Transverse colon (tissue), 4 donors: ENCODE measurements at regions not wholly inside any gene's neighbourhood (a gene's known extent, or its start where the extent isn't known, plus 50 kb on each side); places are given as distances from the start of the nearest gene placed in this dataset.

Source experiments
- EP300 ChIP-seq: sonication (generic); formaldehyde crosslinking; IDR thresholded peaks from one replicate; pipeline ENCODE4 v1.6.1; 2017; ENCODE audit warnings: antibody characterized with exemption, low read depth
- POLR2A ChIP-seq: fragments of 450-650 bp; IDR thresholded peaks from one replicate; pipeline ENCODE4 v1.6.1; 2016; ENCODE audit warnings: antibody characterized with exemption, mild to moderate bottlenecking, moderate library complexity
- POLR2AphosphoS5 ChIP-seq, 3 donors: sonication (generic); formaldehyde crosslinking; IDR thresholded peaks; one replicate each; pipeline ENCODE4 v1.6.1; 2016; ENCODE audit warnings: antibody characterized with exemption in 3 of 3
- TF ChIP-seq, protein P1 (sequence below), 5 experiments: fragments of 200-600 bp in 3 of 5; fragments of 450-650 bp in 2 of 5; sonication (generic) in 3 of 5; IDR thresholded peaks; 1 replicate in 2 of 5; 2 replicates in 3 of 5; pipeline ENCODE4 v1.5.1; 2016 to 2017; ENCODE audit warnings: antibody characterized with exemption in 5 of 5, inconsistent platforms in 3 of 5, mild to moderate bottlenecking in 2 of 5, moderate library complexity in 1 of 5

DNA sequence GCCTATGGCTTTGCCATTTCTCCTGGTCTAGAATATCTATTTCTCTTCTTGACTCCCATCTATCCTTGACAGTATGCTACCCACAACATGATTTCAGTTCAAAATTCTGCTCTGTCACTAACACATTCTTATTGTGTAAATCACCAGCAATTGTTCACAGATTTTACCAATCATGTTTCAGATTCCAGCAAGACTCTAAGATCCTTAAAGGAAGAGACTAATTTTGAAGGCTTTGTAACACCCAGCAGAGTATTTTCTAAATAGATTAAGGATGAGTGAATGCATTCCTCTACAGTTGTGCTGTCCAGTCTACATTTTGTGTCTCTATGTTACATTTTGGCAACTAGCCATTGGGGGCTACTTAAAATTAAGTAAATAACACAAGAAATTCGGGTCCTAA lies 921.5 kb downstream of the NLGN4Y start:
- TF ChIP-seq POLR2A = no peak
- TF ChIP-seq POLR2AphosphoS5 (IDR thresholded peaks at IDR 0.05) = no peak
- TF ChIP-seq, protein P1, sequence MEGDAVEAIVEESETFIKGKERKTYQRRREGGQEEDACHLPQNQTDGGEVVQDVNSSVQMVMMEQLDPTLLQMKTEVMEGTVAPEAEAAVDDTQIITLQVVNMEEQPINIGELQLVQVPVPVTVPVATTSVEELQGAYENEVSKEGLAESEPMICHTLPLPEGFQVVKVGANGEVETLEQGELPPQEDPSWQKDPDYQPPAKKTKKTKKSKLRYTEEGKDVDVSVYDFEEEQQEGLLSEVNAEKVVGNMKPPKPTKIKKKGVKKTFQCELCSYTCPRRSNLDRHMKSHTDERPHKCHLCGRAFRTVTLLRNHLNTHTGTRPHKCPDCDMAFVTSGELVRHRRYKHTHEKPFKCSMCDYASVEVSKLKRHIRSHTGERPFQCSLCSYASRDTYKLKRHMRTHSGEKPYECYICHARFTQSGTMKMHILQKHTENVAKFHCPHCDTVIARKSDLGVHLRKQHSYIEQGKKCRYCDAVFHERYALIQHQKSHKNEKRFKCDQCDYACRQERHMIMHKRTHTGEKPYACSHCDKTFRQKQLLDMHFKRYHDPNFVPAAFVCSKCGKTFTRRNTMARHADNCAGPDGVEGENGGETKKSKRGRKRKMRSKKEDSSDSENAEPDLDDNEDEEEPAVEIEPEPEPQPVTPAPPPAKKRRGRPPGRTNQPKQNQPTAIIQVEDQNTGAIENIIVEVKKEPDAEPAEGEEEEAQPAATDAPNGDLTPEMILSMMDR (IDR thresholded peaks at IDR 0.05) = no peak
- TF ChIP-seq EP300 = no peak
